BLaER1 (cell line): ENCODE measurements at regions not wholly inside any gene's neighbourhood (a gene's known extent, or its start where the extent isn't known, plus 50 kb on each side); places are given as distances from the start of the nearest gene placed in this dataset.
A peak's percentile ranks its signal among the peaks of the same experiment; 100 is the strongest.

ENCODE experiments used
- H3K27ac ChIP-seq: shearing (Covaris generic); formaldehyde crosslinking; 2 replicates; pipeline ENCODE4 v1.8.1; 2022
- H3K27me3 ChIP-seq: shearing (Covaris generic); formaldehyde crosslinking; 2 replicates; pipeline ENCODE4 v1.8.1; 2022
- H3K36me3 ChIP-seq: shearing (Covaris generic); formaldehyde crosslinking; 2 replicates; pipeline ENCODE4 v1.8.1; 2022
- H3K4me1 ChIP-seq: shearing (Covaris generic); formaldehyde crosslinking; 2 replicates; pipeline ENCODE4 v1.8.1; 2022
- H3K4me2 ChIP-seq: shearing (Covaris generic); formaldehyde crosslinking; 2 replicates; pipeline ENCODE4 v1.8.1; 2022
- H3K4me3 ChIP-seq: shearing (Covaris generic); formaldehyde crosslinking; 2 replicates; pipeline ENCODE4 v1.8.1; 2022
- H3K9ac ChIP-seq: shearing (Covaris generic); formaldehyde crosslinking; 2 replicates; pipeline ENCODE4 v1.8.1; 2022
- H3K9me3 ChIP-seq: shearing (Covaris generic); formaldehyde crosslinking; 2 replicates; pipeline ENCODE4 v1.8.1; 2022
- H4K20me1 ChIP-seq: shearing (Covaris generic); formaldehyde crosslinking; 2 replicates; pipeline ENCODE4 v1.8.1; 2022
- Cebpa-rat ChIP-seq: shearing (Covaris generic); IDR thresholded peaks from 2 replicates; pipeline ENCODE4 v1.8.1; 2022

DNA sequence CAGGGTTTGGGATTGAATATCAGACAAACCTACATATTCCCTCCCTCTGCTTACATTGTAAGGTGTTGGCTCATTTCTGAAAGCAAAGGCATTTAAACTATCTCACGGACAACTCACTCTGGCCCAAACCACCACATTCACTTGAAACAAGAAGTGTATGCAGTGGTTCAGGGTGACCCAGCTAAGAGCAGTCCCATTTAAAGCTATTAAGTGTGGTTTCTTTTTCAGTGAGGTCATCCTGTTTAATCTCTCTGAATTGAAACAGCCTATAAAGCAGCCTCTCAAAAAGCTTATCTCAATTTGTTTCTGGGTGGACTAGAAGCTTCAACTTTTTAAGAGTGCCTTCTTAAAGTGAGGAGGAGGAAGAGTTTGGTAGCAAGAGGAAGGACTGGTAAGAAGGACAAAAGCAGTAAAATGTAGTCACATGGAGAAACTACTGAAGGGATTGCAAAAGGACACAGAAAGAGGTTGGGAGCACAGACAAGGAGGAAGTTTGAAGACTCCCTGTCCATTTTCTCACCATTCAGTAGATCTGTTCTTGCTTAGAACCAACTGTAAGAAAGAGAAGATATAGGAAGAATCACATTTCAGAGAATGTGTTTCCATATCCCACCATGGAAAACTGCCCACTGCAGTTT lies 151.6 kb downstream of the TMCO5A start:
- Histone ChIP-seq H3K36me3 (no peaks in the 10 kb centered on the region), H3K4me1 (peaks cover 34% of the 10 kb centered on the region), H3K27me3 (no peaks in the 10 kb centered on the region), H4K20me1 (no peaks in the 10 kb centered on the region), H3K27ac (peak overlapping the region; percentile 52), H3K9ac (0 out of 2 replicates have a peak overlapping the region, but pooled peaks have one; percentile 7), H3K4me2 (peak overlapping the region; percentile 64), H3K9me3 (no peaks in the 10 kb centered on the region), H3K4me3 (no peak overlapping the region)
- TF ChIP-seq Cebpa-rat = no peak

DNA sequence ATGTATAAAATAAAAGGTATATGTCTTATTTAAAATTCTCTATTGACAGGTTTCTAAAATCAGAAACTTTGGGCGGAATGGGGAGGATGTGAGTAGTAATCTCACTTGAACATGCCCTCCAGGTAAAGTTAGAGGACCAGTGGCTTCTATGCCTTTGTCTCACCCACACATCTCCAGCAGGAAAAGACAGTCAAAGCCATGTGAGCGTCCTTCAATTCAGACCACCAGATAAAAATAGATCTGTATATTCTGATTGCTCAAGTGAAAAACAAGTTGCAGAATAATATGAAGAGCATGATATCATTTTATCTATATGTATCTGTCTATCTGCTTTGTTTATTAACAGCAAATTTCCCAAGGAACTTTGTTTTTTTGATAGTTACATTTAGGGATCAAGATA lies 152.2 kb downstream of the TMCO5A start:
- Histone ChIP-seq H3K27ac (no peak overlapping the region), H3K27me3 (no peaks in the 10 kb centered on the region), H3K4me1 (peaks cover 34% of the 10 kb centered on the region), H3K4me2 (peak overlapping the region; percentile 64), H3K36me3 (no peaks in the 10 kb centered on the region), H4K20me1 (no peaks in the 10 kb centered on the region), H3K9ac (no peak overlapping the region), H3K9me3 (no peaks in the 10 kb centered on the region), H3K4me3 (no peak overlapping the region)
- no peak for TF ChIP-seq Cebpa-rat

DNA sequence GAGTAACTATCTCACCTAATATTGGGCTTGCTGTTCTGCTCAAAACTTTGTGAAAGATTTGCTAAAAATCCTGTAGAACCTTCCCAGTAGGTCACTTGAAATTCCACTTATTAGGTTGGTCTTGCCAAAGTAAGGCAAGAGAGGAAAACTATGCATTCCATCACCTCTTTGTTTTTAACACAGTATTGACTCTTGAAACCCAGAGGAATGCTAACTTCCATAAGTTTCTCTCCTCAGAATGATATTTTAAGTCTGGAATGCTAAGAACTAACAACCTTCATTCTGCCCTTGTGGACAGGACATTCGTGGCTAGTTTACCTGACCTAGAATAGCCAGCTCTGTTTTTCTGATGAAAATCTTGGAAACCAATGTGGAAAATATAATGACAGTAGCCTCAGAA lies 154.5 kb downstream of the TMCO5A start:
- Histone ChIP-seq H3K4me2 (no peak overlapping the region), H3K9ac (no peak overlapping the region), H3K27ac (no peak overlapping the region), H3K36me3 (no peaks in the 10 kb centered on the region), H3K4me1 (peaks cover 30% of the 10 kb centered on the region), H3K9me3 (no peaks in the 10 kb centered on the region), H4K20me1 (no peaks in the 10 kb centered on the region), H3K27me3 (no peaks in the 10 kb centered on the region), H3K4me3 (no peak overlapping the region)
- TF ChIP-seq Cebpa-rat = no peak

DNA sequence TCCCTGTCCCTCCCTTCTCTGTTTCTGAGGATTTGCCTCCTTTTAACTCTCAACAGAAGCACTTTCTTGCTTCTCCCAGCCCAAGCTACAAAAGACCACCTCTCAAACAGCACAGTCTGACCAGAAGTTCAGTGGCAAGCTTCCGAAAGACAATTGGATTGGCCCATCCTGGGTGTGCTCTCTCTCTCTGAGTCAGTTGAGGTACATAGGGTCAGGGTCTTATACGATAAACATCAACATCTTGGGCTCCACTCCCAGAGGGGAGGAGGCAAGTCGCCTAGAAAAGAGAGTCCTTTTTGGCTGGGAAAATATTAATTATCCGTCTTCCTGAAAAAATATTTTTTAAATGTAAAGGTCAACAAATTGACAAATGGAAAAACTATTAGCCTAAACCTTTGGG lies 155.8 kb downstream of the TMCO5A start:
- H3K9me3 ChIP-seq = no peaks in the 10 kb centered on the region
- H3K4me2 ChIP-seq = no peak overlapping the region
- no peaks in the 10 kb centered on the region for H3K27me3 ChIP-seq
- TF ChIP-seq Cebpa-rat = no peak
- no peak overlapping the region for H3K9ac ChIP-seq
- H3K4me3 ChIP-seq = no peak overlapping the region
- no peaks in the 10 kb centered on the region for H3K36me3 ChIP-seq
- H3K4me1 ChIP-seq = peaks cover 18% of the 10 kb centered on the region
- no peaks in the 10 kb centered on the region for H4K20me1 ChIP-seq
- H3K27ac ChIP-seq = no peak overlapping the region

DNA sequence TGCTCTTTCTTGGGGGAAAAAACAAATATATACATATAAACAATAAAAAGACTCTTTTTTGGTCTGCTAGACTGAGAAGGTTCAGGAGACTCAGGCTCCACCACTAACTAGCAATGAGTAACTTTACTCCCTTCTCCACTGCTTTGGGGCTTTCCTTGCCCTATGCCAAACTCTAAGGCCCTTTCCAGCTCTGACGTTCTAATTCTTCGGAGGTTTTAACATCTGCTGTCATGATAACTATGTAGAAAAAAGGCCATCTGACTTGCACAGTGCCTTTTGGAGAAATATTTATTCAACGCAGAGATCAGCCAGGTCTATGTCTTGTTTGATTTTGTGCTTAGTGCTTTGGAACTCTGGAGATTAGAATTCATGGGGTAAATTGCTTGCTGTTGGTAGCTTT lies 156.2 kb downstream of the TMCO5A start:
- no peak overlapping the region for H3K4me2 ChIP-seq
- H3K9ac ChIP-seq = no peak overlapping the region
- TF ChIP-seq Cebpa-rat = no peak
- peaks cover 4% of the 10 kb centered on the region; the same call in 1 of the 2 replicates for H3K9me3 ChIP-seq
- H3K4me1 ChIP-seq = peaks cover 13% of the 10 kb centered on the region
- no peaks in the 10 kb centered on the region for H3K36me3 ChIP-seq
- H3K4me3 ChIP-seq = no peak overlapping the region
- no peak overlapping the region for H3K27ac ChIP-seq
- H3K27me3 ChIP-seq = no peaks in the 10 kb centered on the region
- no peaks in the 10 kb centered on the region for H4K20me1 ChIP-seq

DNA sequence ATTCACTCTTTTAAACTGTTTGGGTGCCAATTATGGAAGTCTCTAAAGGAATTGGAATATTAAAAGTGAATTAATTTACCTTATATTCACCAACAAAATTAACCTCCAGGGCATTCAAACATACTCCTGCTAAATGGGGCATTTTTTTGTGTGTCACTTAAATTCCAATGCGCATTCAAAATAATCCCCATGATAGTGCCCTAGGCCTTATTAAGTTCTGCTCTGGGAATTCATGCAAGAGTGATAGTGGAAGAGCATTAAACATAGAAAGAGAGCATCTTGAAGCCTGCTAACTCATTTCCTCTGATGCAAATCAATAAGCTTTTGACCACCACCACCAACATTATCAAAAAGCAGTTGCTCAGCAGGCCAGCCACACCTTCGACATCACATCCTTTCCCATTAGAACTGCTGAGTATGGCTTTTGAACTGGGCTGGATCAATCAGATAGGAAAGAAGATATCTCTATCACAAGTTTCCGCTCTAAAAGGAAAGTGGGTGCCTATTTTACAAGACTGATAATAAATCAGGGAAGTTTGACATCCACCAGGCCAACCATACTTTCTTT lies 156.7 kb downstream of the TMCO5A start:
- no peak overlapping the region for H3K4me3 ChIP-seq
- H3K4me2 ChIP-seq = no peak overlapping the region
- H4K20me1 ChIP-seq = no peaks in the 10 kb centered on the region
- H3K4me1 ChIP-seq = peaks cover 8% of the 10 kb centered on the region
- H3K9me3 ChIP-seq = peaks cover 8% of the 10 kb centered on the region
- H3K27ac ChIP-seq = no peak overlapping the region
- no peaks in the 10 kb centered on the region for H3K36me3 ChIP-seq
- no peak for TF ChIP-seq Cebpa-rat
- no peak overlapping the region for H3K9ac ChIP-seq
- no peaks in the 10 kb centered on the region for H3K27me3 ChIP-seq

DNA sequence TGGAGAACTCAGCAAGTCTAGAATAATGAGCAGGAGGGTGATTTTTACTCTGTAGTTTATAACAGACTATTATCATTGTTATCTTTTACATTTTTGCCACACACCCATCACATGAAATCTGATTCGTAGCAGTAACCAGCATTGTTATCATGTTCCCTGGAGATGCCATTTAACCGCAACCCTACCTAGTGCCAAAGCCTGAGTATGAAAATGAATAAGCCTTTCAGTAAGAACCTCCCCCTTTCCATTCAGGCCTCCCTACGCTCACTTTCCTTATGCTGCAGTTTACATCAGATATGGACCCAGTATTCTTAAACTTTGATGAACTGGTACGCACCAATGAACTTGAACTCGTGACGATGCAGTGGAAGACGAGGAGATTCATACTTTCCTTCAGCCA lies 158.7 kb upstream of the SPRED1 start:
- TF ChIP-seq Cebpa-rat = no peak
- no peaks in the 10 kb centered on the region for H3K4me1 ChIP-seq

DNA sequence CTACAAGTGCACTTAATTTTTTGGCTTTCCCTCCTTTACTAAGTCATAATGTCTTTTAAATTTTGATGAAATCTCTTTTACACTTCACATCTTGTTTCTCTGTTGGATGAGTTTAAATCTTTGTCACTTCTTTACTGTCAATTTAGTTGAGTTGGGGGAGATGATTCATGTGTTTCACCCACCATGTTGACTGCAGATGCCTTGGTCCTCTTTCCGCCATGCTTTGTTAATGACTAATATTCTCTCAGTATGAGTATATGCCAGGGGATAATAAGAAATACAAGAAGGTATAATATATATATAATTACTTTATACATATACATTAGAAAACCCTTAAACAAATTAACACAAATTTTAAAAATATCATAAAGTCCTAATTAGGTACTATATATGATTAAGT lies 149.7 kb upstream of the SPRED1 start:
- no peaks in the 10 kb centered on the region for H3K27me3 ChIP-seq
- no peak overlapping the region for H3K4me3 ChIP-seq
- H3K9ac ChIP-seq = no peak overlapping the region
- TF ChIP-seq Cebpa-rat = no peak
- H3K4me1 ChIP-seq = no peaks in the 10 kb centered on the region
- H3K27ac ChIP-seq = no peak overlapping the region
- H3K36me3 ChIP-seq = no peaks in the 10 kb centered on the region
- no peaks in the 10 kb centered on the region for H4K20me1 ChIP-seq
- H3K4me2 ChIP-seq = no peak overlapping the region
- H3K9me3 ChIP-seq = 0 out of 2 replicates have a peak, but pooled peaks cover 5% of the 10 kb centered on the region

More for the DNA sequence above, 158.7 kb upstream of the SPRED1 start:
- H4K20me1 ChIP-seq = no peaks in the 10 kb centered on the region
- H3K9ac ChIP-seq = no peak overlapping the region
- no peaks in the 10 kb centered on the region for H3K36me3 ChIP-seq
- peaks cover 27% of the 10 kb centered on the region for H3K9me3 ChIP-seq
- no peak overlapping the region for H3K4me3 ChIP-seq
- H3K4me2 ChIP-seq = no peak overlapping the region
- H3K27me3 ChIP-seq = no peaks in the 10 kb centered on the region
- H3K27ac ChIP-seq = no peak overlapping the region

DNA sequence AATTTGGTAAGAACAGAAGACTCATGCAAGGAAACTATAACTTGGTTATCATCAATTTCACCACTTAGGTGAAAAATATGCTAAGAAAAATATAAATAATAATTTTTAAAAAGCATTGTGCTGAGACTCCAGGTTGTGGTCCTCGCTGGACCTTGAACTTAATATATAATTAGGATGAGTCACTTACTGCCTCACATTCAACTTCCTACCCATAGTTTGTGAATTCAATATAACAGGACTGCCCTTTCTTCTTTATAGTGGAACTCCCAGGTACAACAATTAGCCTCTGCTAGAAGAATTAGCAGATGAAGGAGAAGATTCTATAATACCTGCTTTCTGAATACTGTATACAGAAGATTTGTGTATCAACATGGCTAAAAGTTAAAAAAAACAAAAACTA lies 149.1 kb upstream of the SPRED1 start:
- no peak for TF ChIP-seq Cebpa-rat
- H3K4me1 ChIP-seq = no peaks in the 10 kb centered on the region
- H3K4me3 ChIP-seq = no peak overlapping the region
- no peak overlapping the region for H3K9ac ChIP-seq
- no peaks in the 10 kb centered on the region for H3K36me3 ChIP-seq
- H3K4me2 ChIP-seq = no peak overlapping the region
- no peaks in the 10 kb centered on the region for H4K20me1 ChIP-seq
- H3K27ac ChIP-seq = no peak overlapping the region
- no peaks in the 10 kb centered on the region for H3K27me3 ChIP-seq
- H3K9me3 ChIP-seq = no peaks in the 10 kb centered on the region

DNA sequence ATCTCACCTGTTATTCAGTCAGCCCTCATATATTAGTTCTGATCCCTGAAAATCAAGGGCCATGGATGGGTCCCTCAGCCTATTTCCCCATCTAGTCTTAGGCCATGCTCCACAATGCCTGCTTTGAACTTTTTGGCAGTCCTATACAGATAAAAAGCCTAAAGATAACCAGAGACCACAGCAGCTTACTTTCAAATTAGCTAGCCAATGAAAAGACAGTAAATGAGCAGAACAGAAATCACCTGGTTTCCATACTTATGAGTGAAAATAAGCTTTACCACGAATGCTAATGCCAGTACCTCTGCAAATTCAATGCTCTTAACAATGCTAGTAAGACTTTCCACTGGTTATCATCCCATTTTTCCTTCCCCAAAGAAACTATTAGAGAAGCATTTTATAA lies 141.6 kb upstream of the SPRED1 start:
- Histone ChIP-seq H3K27ac (no peak overlapping the region), H3K27me3 (no peaks in the 10 kb centered on the region), H3K9ac (no peak overlapping the region), H3K4me2 (no peak overlapping the region), H3K4me3 (no peak overlapping the region), H3K36me3 (no peaks in the 10 kb centered on the region), H3K9me3 (no peaks in the 10 kb centered on the region), H4K20me1 (no peaks in the 10 kb centered on the region), H3K4me1 (peaks cover 4% of the 10 kb centered on the region; the same call in 1 of the 2 replicates)
- no peak for TF ChIP-seq Cebpa-rat

DNA sequence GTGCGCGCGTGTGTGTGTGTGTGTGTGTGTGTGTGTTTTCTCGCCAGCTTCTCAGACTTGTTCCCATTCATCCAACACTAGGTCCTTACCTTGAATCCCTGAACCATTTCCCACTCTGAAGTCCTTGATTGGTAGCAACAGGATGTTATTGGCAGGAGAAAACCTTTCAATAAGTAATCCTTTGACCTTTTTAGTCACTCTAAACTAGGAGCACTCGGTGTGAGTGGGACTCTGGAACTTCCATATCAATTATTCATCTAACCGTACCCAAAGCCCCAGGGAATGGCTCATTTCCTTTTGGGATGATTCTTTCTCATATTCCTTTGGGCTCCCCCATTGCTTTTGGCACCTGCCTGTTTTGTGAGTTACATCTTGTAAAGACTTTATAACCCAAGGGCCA lies 140.2 kb upstream of the SPRED1 start:
- H3K9ac ChIP-seq = no peak overlapping the region
- no peak for TF ChIP-seq Cebpa-rat
- H3K36me3 ChIP-seq = no peaks in the 10 kb centered on the region
- H3K27ac ChIP-seq = no peak overlapping the region
- no peaks in the 10 kb centered on the region for H3K27me3 ChIP-seq
- H3K4me1 ChIP-seq = peaks cover 4% of the 10 kb centered on the region; the same call in 1 of the 2 replicates
- H3K9me3 ChIP-seq = no peaks in the 10 kb centered on the region
- no peak overlapping the region for H3K4me3 ChIP-seq
- H4K20me1 ChIP-seq = no peaks in the 10 kb centered on the region
- no peak overlapping the region for H3K4me2 ChIP-seq
